ENCODE measurements at regions not wholly inside any gene's neighbourhood (a gene's known extent, or its start where the extent isn't known, plus 50 kb on each side); places are given as distances from the start of the nearest gene placed in this dataset.

GRCh38 chr11:127818625-127819024 is 768.7 kb downstream of the ETS1 start:
- DNase-seq (ENCODE audit: low spot score): no peak
- no peaks in the 10 kb centered on the region for H3K36me3 Mint-ChIP-seq (ENCODE audit: low read depth)
- H3K27ac Mint-ChIP-seq (ENCODE audit: unreplicated experiment): no peak overlapping the region
- no peak for TF ChIP-seq CTCF (IDR thresholded peaks at IDR 0.05)
- H3K9me3 Mint-ChIP-seq (ENCODE audit: low read depth): no peaks in the 10 kb centered on the region
- no peaks in the 10 kb centered on the region for H3K4me1 Mint-ChIP-seq (ENCODE audit: low read depth)
- peaks cover 3% of the 10 kb centered on the region for H3K27me3 Mint-ChIP-seq (ENCODE audit: low read depth)
- no peak overlapping the region for H3K4me3 Mint-ChIP-seq (ENCODE audit: unreplicated experiment)

GRCh38 chr11:127816962-127817361 is 770.4 kb downstream of the ETS1 start:
- Mint-ChIP-seq H3K4me1 (ENCODE audit: low read depth) (no peaks in the 10 kb centered on the region), H3K9me3 (ENCODE audit: low read depth) (no peaks in the 10 kb centered on the region), H3K27ac (ENCODE audit: unreplicated experiment) (no peak overlapping the region), H3K36me3 (ENCODE audit: low read depth) (no peaks in the 10 kb centered on the region), H3K4me3 (ENCODE audit: unreplicated experiment) (no peak overlapping the region), H3K27me3 (ENCODE audit: low read depth) (peaks cover 3% of the 10 kb centered on the region)
- no peak for DNase-seq (ENCODE audit: low spot score)
- TF ChIP-seq CTCF (IDR thresholded peaks at IDR 0.05): no peak

GRCh38 chr11:127815331-127815730 is 772.0 kb downstream of the ETS1 start:
- H3K4me3 Mint-ChIP-seq (ENCODE audit: unreplicated experiment): no peak overlapping the region
- H3K9me3 Mint-ChIP-seq (ENCODE audit: low read depth): no peaks in the 10 kb centered on the region
- TF ChIP-seq CTCF (IDR thresholded peaks at IDR 0.05): no peak
- H3K36me3 Mint-ChIP-seq (ENCODE audit: low read depth): no peaks in the 10 kb centered on the region
- no peaks in the 10 kb centered on the region for H3K4me1 Mint-ChIP-seq (ENCODE audit: low read depth)
- DNase-seq (ENCODE audit: low spot score): no peak
- H3K27me3 Mint-ChIP-seq (ENCODE audit: low read depth): peaks cover 11% of the 10 kb centered on the region
- H3K27ac Mint-ChIP-seq (ENCODE audit: unreplicated experiment): no peak overlapping the region

- Mint-ChIP-seq H3K9me3 (ENCODE audit: low read depth) (no peaks in the 10 kb centered on the region), H3K36me3 (ENCODE audit: low read depth) (no peaks in the 10 kb centered on the region), H3K27ac (ENCODE audit: unreplicated experiment) (no peak overlapping the region), H3K4me1 (ENCODE audit: low read depth) (no peaks in the 10 kb centered on the region), H3K27me3 (ENCODE audit: low read depth) (peaks cover 8% of the 10 kb centered on the region), H3K4me3 (ENCODE audit: unreplicated experiment) (no peak overlapping the region)
- no peak for DNase-seq (ENCODE audit: low spot score)
- TF ChIP-seq CTCF (IDR thresholded peaks at IDR 0.05): no peak
Measured at GRCh38 chr11:127806501-127806900, 780.9 kb downstream of the ETS1 start.

DNA sequence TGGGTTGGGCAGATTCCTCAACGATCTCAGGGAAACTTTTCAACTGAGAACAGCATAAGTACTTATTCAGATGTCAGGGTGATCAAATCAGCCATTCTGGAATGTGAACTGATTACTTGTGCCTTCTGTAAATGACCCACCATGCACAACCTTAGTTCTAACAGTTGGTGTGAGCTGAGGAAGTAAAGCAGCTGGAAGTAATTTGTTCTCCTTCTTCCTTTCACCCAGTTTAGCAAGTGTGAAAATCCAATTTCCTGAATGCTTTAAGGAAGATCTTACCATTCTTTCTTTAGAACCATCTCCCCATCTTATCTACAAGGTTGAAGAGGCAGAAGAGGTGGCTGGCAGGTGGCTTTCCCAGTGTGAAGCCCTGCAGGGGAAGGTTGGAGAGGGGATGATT is 781.6 kb downstream of the ETS1 start:
- Mint-ChIP-seq H3K4me1 (ENCODE audit: low read depth) (no peaks in the 10 kb centered on the region), H3K27me3 (ENCODE audit: low read depth) (peaks cover 3% of the 10 kb centered on the region), H3K9me3 (ENCODE audit: low read depth) (no peaks in the 10 kb centered on the region), H3K27ac (ENCODE audit: unreplicated experiment) (no peak overlapping the region), H3K36me3 (ENCODE audit: low read depth) (no peaks in the 10 kb centered on the region), H3K4me3 (ENCODE audit: unreplicated experiment) (no peak overlapping the region)
- no peak for DNase-seq (ENCODE audit: low spot score)
- TF ChIP-seq CTCF (IDR thresholded peaks at IDR 0.05): no peak
